ENCODE measurements at regions not wholly inside any gene's neighbourhood (a gene's known extent, or its start where the extent isn't known, plus 50 kb on each side); places are given as distances from the start of the nearest gene placed in this dataset.

DNA sequence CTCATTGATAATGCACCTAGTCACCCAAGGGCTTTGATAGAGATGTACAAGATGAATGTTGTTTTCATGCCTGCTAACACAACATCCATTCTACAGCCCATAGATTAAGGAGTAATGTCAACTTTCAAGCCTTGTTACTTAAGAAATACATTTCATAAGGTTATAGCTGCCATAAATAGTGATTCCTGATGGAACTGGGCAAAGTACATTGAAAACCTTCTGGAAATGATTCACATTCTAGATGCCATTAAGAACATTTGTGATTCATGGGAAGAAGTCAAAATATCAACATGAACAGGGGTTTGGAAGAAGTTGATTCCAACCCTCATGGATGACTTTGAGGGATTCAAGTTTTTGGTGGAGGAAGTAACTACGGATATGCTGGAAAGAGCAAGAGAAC lies 135.2 kb downstream of the TLE3 start:
- Histone ChIP-seq H3K36me3 (ENCODE audit: control insufficient read depth in 5 of 5, insufficient read depth in 5 of 5, low read length in 5 of 5) (no peaks in the 10 kb centered on the region), H3K27ac (ENCODE audit: low read depth, low read length) (no peak overlapping the region), H3K27me3 (ENCODE audit: control insufficient read depth in 5 of 5, insufficient read depth in 4 of 5, low read length in 5 of 5) (no peaks in the 10 kb centered on the region), H3K9me3 (ENCODE audit: control insufficient read depth in 5 of 5, low read length in 5 of 5) (no peaks in the 10 kb centered on the region), H3K9ac (ENCODE audit: low read length in 5 of 5) (no peak overlapping the region), H3K4me3 (ENCODE audit: low read depth in 1 of 5, low read length in 5 of 5) (no peak overlapping the region), H3K4me1 (ENCODE audit: control insufficient read depth in 5 of 5, insufficient read depth in 5 of 5, low read length in 5 of 5) (no peaks in the 10 kb centered on the region)

DNA sequence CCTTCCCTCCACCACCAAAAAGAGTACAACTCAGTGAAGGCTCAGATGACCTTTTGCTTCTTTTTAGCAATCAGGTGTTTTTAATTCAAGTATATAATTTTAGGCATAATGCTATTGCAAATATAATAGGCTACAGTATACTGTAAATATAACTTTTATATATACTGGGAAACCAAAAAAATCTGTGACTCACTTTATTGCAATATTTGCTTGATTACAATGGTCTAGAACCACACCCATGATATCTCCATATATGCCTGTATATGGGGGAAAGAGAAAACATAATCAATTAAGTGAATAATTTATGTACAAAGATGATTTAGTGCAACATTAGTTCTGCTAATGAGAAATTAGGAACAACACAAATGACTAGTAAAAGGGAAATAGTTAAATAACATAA lies 134.3 kb downstream of the TLE3 start:
- peaks cover 0 to 5% (median 0%) of the 10 kb centered on the region in 5 donors for H3K27me3 ChIP-seq (ENCODE audit: control insufficient read depth in 5 of 5, insufficient read depth in 4 of 5, low read length in 5 of 5)
- no peaks in the 10 kb centered on the region for H3K9me3 ChIP-seq (ENCODE audit: control insufficient read depth in 5 of 5, low read length in 5 of 5)
- H3K4me1 ChIP-seq (ENCODE audit: control insufficient read depth in 5 of 5, insufficient read depth in 5 of 5, low read length in 5 of 5) = no peaks in the 10 kb centered on the region
- H3K36me3 ChIP-seq (ENCODE audit: control insufficient read depth in 5 of 5, insufficient read depth in 5 of 5, low read length in 5 of 5) = no peaks in the 10 kb centered on the region
- no peak overlapping the region for H3K27ac ChIP-seq (ENCODE audit: low read depth, low read length)
- H3K9ac ChIP-seq (ENCODE audit: low read length in 5 of 5) = no peak overlapping the region
- no peak overlapping the region for H3K4me3 ChIP-seq (ENCODE audit: low read depth in 1 of 5, low read length in 5 of 5)

DNA sequence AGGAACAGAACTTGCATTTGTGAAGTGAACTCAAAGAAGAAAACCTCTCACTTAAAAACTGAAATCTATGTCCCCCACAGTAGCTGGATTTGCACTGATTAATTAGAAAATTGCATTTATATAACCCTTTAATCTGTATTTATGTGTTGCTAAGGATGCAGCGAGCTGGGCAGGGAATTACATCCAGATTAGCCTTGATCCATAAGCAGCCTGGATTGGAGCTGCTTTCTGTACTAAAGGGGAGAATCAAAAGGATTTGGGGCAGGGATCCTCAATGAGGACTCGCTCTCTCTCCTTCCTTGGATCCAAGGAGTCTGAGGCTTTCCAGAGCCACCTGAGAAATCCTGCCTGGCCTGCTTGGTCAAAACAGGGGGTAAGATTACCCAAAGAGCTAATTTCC lies 125.9 kb downstream of the TLE3 start:
- Histone ChIP-seq H3K9me3 (ENCODE audit: control insufficient read depth in 5 of 5, low read length in 5 of 5) (no peaks in the 10 kb centered on the region), H3K36me3 (ENCODE audit: control insufficient read depth in 5 of 5, insufficient read depth in 5 of 5, low read length in 5 of 5) (no peaks in the 10 kb centered on the region), H3K27me3 (ENCODE audit: control insufficient read depth in 5 of 5, insufficient read depth in 4 of 5, low read length in 5 of 5) (peaks cover 0 to 14% (median 7%) of the 10 kb centered on the region in 5 donors), H3K27ac (ENCODE audit: low read depth, low read length) (no peak overlapping the region), H3K9ac (ENCODE audit: low read length in 5 of 5) (no peak overlapping the region), H3K4me1 (ENCODE audit: control insufficient read depth in 5 of 5, insufficient read depth in 5 of 5, low read length in 5 of 5) (peaks cover 0 to 3% (median 0%) of the 10 kb centered on the region in 5 donors), H3K4me3 (ENCODE audit: low read depth in 1 of 5, low read length in 5 of 5) (no peak overlapping the region)

DNA sequence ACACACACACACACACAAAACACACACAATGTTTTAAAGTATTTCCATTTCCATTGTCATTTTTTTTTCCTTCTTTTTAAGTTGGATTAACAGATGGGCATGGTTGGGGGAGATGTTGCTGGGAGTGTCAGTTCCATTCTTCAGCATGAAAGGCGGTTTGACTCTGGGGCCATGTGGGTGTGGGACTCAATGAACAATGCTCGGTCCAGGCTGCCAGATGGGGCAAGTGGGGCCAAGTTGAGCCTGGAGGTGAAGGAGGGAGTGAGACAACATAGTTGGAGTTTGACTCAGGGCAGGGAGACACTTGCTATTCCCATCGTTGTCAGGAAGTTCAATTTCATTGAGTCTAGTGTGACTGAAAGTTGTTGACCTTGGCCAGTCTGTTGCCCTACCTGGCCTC lies 125.3 kb downstream of the TLE3 start:
- peaks cover 0 to 14% (median 7%) of the 10 kb centered on the region in 5 donors for H3K27me3 ChIP-seq (ENCODE audit: control insufficient read depth in 5 of 5, insufficient read depth in 4 of 5, low read length in 5 of 5)
- H3K4me1 ChIP-seq (ENCODE audit: control insufficient read depth in 5 of 5, insufficient read depth in 5 of 5, low read length in 5 of 5) = peaks cover 0 to 3% (median 0%) of the 10 kb centered on the region in 5 donors
- H3K9me3 ChIP-seq (ENCODE audit: control insufficient read depth in 5 of 5, low read length in 5 of 5) = no peaks in the 10 kb centered on the region
- no peak overlapping the region for H3K27ac ChIP-seq (ENCODE audit: low read depth, low read length)
- H3K36me3 ChIP-seq (ENCODE audit: control insufficient read depth in 5 of 5, insufficient read depth in 5 of 5, low read length in 5 of 5) = no peaks in the 10 kb centered on the region
- no peak overlapping the region for H3K9ac ChIP-seq (ENCODE audit: low read length in 5 of 5)
- H3K4me3 ChIP-seq (ENCODE audit: low read depth in 1 of 5, low read length in 5 of 5) = no peak overlapping the region

DNA sequence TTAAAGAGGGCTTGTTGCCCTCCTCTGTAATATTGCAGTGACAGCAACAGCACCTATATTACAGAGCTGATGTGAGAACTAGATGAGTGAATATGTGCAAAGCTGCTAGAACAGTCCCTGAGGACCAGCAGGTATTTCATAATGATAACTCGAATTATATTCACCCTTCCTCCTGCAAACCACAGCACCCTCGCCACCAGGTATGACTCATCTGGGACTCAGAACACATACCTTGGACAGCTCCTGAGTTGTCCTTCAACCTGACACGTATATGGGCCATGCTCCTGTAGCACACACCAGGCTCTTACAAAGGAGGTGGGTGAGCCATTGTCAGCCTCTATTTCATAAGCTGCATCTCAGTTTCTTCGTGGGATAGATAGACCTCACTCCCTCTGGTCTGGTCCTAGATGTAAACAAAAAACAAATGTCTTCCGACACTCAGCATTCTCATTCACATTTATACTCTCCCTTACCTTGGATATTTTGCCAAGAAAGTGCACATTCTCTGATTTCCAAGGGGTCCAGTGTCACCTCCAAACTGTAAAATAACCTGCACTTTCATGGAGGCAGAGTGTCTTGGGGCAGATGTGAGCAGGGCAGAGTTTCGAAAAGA lies 124.5 kb downstream of the TLE3 start:
- no peak overlapping the region for H3K9ac ChIP-seq (ENCODE audit: low read length in 5 of 5)

DNA sequence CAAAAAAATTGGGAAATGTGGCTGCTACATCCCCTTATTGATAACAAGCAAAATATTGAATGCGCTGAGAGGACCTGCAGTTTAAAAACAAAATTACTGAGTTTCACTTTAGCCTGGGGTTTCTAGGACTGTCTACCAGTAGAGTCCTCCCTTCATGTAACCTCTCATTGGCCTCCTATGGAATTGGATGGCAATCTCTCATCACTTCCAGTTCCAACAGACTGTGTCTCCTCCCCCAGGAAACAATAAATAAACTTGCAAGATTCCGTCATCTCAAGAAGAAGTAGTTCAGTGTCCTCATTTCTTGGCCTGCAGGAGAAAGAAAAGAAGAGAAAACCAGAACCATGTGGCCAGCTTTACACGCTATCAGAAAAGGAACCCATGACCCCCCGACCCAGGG lies 123.8 kb downstream of the TLE3 start:
- H3K27me3 ChIP-seq (ENCODE audit: control insufficient read depth in 5 of 5, insufficient read depth in 4 of 5, low read length in 5 of 5) = peaks cover 0 to 14% (median 6%) of the 10 kb centered on the region in 5 donors
- H3K36me3 ChIP-seq (ENCODE audit: control insufficient read depth in 5 of 5, insufficient read depth in 5 of 5, low read length in 5 of 5) = no peaks in the 10 kb centered on the region
- no peak overlapping the region for H3K9ac ChIP-seq (ENCODE audit: low read length in 5 of 5)
- no peak overlapping the region for H3K27ac ChIP-seq (ENCODE audit: low read depth, low read length)
- peaks cover 0 to 3% (median 0%) of the 10 kb centered on the region in 5 donors for H3K4me1 ChIP-seq (ENCODE audit: control insufficient read depth in 5 of 5, insufficient read depth in 5 of 5, low read length in 5 of 5)
- H3K9me3 ChIP-seq (ENCODE audit: control insufficient read depth in 5 of 5, low read length in 5 of 5) = no peaks in the 10 kb centered on the region
- no peak overlapping the region for H3K4me3 ChIP-seq (ENCODE audit: low read depth in 1 of 5, low read length in 5 of 5)

More for the DNA sequence above, 124.5 kb downstream of the TLE3 start:
- H3K27me3 ChIP-seq (ENCODE audit: control insufficient read depth in 5 of 5, insufficient read depth in 4 of 5, low read length in 5 of 5) = peaks cover 0 to 14% (median 7%) of the 10 kb centered on the region in 5 donors
- peaks cover 0 to 3% (median 0%) of the 10 kb centered on the region in 5 donors for H3K4me1 ChIP-seq (ENCODE audit: control insufficient read depth in 5 of 5, insufficient read depth in 5 of 5, low read length in 5 of 5)
- no peak overlapping the region for H3K27ac ChIP-seq (ENCODE audit: low read depth, low read length)
- no peaks in the 10 kb centered on the region for H3K36me3 ChIP-seq (ENCODE audit: control insufficient read depth in 5 of 5, insufficient read depth in 5 of 5, low read length in 5 of 5)
- H3K9me3 ChIP-seq (ENCODE audit: control insufficient read depth in 5 of 5, low read length in 5 of 5) = no peaks in the 10 kb centered on the region
- H3K4me3 ChIP-seq (ENCODE audit: low read depth in 1 of 5, low read length in 5 of 5) = no peak overlapping the region

DNA sequence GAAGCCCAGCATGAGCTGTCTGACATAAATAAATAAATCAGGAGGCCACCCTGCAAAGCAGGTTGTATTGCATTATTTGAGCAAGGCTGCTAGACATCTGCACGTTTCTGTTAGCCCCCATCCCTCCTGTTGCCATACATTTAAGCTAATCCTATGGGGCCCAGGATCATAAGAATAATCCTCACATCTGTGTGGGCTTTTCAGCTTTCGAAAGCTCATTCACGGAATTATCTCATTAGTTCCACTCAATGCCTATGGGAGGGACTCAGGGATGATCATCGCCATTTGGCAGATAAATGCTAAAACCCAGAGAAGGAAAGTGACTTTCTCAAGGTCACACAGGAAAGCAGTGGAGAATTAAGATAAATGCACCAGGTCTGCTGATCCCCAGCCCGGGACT lies 123.4 kb downstream of the TLE3 start:
- Histone ChIP-seq H3K4me3 (ENCODE audit: low read depth in 1 of 5, low read length in 5 of 5) (no peak overlapping the region), H3K27ac (ENCODE audit: low read depth, low read length) (no peak overlapping the region), H3K9me3 (ENCODE audit: control insufficient read depth in 5 of 5, low read length in 5 of 5) (no peaks in the 10 kb centered on the region), H3K4me1 (ENCODE audit: control insufficient read depth in 5 of 5, insufficient read depth in 5 of 5, low read length in 5 of 5) (no peaks in the 10 kb centered on the region), H3K36me3 (ENCODE audit: control insufficient read depth in 5 of 5, insufficient read depth in 5 of 5, low read length in 5 of 5) (no peaks in the 10 kb centered on the region), H3K27me3 (ENCODE audit: control insufficient read depth in 5 of 5, insufficient read depth in 4 of 5, low read length in 5 of 5) (peaks cover 0 to 14% (median 6%) of the 10 kb centered on the region in 5 donors), H3K9ac (ENCODE audit: low read length in 5 of 5) (no peak overlapping the region)

DNA sequence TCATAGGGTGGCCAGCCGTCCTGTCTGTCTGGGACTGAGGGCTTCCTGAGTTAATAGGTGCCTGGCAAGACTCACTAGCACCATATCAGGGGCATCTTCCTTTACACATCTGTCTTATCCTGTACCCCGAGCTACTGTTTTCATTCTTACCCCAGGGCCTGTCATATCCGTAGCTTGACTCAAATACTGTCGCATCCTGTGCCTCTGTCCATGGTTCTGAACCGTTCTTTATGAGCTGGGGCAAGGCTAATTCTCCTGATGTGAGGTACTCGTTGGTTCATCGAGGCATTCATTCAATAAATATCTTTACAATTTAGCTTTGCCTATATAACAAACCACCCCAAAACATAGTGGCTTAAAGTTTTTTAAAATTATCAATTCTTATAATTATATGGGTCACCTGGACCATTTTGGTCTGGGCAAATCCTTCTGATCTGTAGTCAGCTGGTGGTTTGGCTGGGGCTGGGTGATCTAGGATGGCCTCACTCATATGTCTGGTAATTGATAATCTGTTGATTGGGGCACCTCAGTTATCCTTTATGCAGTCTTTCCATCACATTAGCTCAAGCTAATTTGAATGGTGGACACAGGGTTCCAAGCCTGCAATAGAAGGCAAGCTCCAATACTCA lies 121.2 kb downstream of the TLE3 start:
- H3K27ac ChIP-seq (ENCODE audit: low read depth, low read length) = no peak overlapping the region
- H3K36me3 ChIP-seq (ENCODE audit: control insufficient read depth in 5 of 5, insufficient read depth in 5 of 5, low read length in 5 of 5) = no peaks in the 10 kb centered on the region
- H3K27me3 ChIP-seq (ENCODE audit: control insufficient read depth in 5 of 5, insufficient read depth in 4 of 5, low read length in 5 of 5) = peaks cover 0 to 18% (median 6%) of the 10 kb centered on the region in 5 donors
- H3K4me1 ChIP-seq (ENCODE audit: control insufficient read depth in 5 of 5, insufficient read depth in 5 of 5, low read length in 5 of 5) = no peaks in the 10 kb centered on the region
- no peaks in the 10 kb centered on the region for H3K9me3 ChIP-seq (ENCODE audit: control insufficient read depth in 5 of 5, low read length in 5 of 5)
- no peak overlapping the region for H3K4me3 ChIP-seq (ENCODE audit: low read depth in 1 of 5, low read length in 5 of 5)
- H3K9ac ChIP-seq (ENCODE audit: low read length in 5 of 5) = no peak overlapping the region

DNA sequence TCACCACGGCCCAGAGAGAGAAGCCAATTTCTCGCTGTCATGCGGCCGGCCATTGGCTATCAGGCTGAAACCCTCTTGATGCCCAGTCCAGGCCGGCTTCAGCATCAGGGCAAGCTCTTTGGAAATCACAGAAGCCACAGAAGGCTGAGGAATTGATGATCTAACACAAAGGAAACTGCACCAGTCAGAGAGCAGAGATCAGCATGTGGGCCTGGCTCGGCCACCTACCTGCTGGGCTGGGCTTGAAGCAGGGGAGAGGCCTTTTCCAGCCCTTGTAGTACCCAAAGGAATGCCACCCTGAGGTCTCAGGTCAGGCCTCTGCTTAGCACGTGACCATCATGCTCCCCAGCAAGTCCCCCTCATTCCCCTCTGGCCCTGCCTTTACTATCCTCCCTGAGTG lies 119.1 kb downstream of the TLE3 start:
- no peaks in the 10 kb centered on the region for H3K9me3 ChIP-seq (ENCODE audit: control insufficient read depth in 5 of 5, low read length in 5 of 5)
- H3K4me1 ChIP-seq (ENCODE audit: control insufficient read depth in 5 of 5, insufficient read depth in 5 of 5, low read length in 5 of 5) = no peaks in the 10 kb centered on the region
- no peak overlapping the region for H3K27ac ChIP-seq (ENCODE audit: low read depth, low read length)
- no peak overlapping the region for H3K4me3 ChIP-seq (ENCODE audit: low read depth in 1 of 5, low read length in 5 of 5)
- no peak overlapping the region for H3K9ac ChIP-seq (ENCODE audit: low read length in 5 of 5)
- peaks cover 0 to 16% (median 11%) of the 10 kb centered on the region in 5 donors for H3K27me3 ChIP-seq (ENCODE audit: control insufficient read depth in 5 of 5, insufficient read depth in 4 of 5, low read length in 5 of 5)
- no peaks in the 10 kb centered on the region for H3K36me3 ChIP-seq (ENCODE audit: control insufficient read depth in 5 of 5, insufficient read depth in 5 of 5, low read length in 5 of 5)

DNA sequence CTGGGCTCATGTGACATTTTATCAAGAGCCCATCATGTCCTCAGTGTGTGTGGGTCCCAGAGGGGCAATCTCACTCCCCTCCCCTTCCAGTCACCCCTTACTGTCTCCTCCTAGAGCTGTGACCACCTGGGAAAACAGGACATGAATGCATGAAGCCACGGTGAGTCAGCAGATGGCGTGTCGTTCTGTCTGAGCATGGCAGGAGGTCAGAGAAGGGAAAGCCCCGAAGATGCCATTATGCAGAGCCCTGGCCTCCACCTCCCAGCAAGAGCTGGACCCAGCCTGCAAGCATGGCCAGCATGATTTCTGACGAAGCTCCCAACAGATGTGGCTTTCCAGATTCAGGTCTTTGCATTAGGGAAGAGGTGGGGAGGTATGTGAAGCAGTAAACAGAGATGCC lies 118.5 kb downstream of the TLE3 start:
- H3K27me3 ChIP-seq (ENCODE audit: control insufficient read depth in 5 of 5, insufficient read depth in 4 of 5, low read length in 5 of 5) = peaks cover 0 to 16% (median 11%) of the 10 kb centered on the region in 5 donors
- H3K36me3 ChIP-seq (ENCODE audit: control insufficient read depth in 5 of 5, insufficient read depth in 5 of 5, low read length in 5 of 5) = no peaks in the 10 kb centered on the region
- H3K9me3 ChIP-seq (ENCODE audit: control insufficient read depth in 5 of 5, low read length in 5 of 5) = no peaks in the 10 kb centered on the region
- H3K4me3 ChIP-seq (ENCODE audit: low read depth in 1 of 5, low read length in 5 of 5) = no peak overlapping the region
- H3K9ac ChIP-seq (ENCODE audit: low read length in 5 of 5) = no peak overlapping the region
- H3K4me1 ChIP-seq (ENCODE audit: control insufficient read depth in 5 of 5, insufficient read depth in 5 of 5, low read length in 5 of 5) = no peaks in the 10 kb centered on the region
- no peak overlapping the region for H3K27ac ChIP-seq (ENCODE audit: low read depth, low read length)
